ENCODE measurements at regions not wholly inside any gene's neighbourhood (a gene's known extent, or its start where the extent isn't known, plus 50 kb on each side); places are given as distances from the start of the nearest gene placed in this dataset.

DNA sequence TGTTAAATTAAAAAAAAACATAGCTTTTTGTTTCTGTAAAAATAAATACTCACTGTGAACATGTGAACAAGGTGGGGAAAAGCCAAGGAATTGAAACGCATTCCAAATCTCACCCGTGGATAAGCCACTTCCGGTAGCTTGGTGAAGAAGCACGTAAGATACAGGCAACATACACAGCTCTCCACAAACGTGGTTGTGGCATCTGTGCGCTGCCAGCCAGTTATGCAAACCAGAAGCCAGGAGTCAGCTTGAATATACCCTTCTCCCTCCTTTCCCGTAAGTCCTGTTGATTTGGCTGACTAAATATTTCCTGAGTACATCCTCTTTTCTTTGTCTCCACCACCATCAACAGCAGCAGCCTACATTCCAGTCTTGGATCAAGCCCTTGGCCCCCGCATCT, 486.2 kb downstream of the VRK1 start:
- WGBS, 2 experiments (ENCODE audit: low coverage in 1 of 2, low lambda C conversion rate in 2 of 2, missing lambda C conversion rate in 2 of 2), result 53 to 58% methylated on average over 8 of the region's 8 CpGs
- no peaks in the 10 kb centered on the region for H3K27me3 ChIP-seq (replicated peaks; ENCODE audit: insufficient read depth)
- no peak overlapping the region for H3K4me3 ChIP-seq
- no peaks in the 10 kb centered on the region for H3K4me1 ChIP-seq (ENCODE audit: insufficient read depth)
- no peak overlapping the region for H3K9ac ChIP-seq
- H3K9me3 ChIP-seq (ENCODE audit: low read depth), result no peaks in the 10 kb centered on the region
- TF ChIP-seq EZH2phosphoT487 (IDR thresholded peaks at IDR 0.05; ENCODE audit: insufficient read depth, low read depth) (no peak), EZH2 (IDR thresholded peaks at IDR 0.05; ENCODE audit: insufficient read depth, poor library complexity, severe bottlenecking) (no peak)
- no peak overlapping the region for H2AFZ ChIP-seq
- H3F3A ChIP-seq (ENCODE audit: insufficient read depth), result no peaks in the 10 kb centered on the region
- in situ Hi-C loops (cut with MboI), result no loop called here
- no peaks in the 10 kb centered on the region for H4K20me1 ChIP-seq (ENCODE audit: insufficient read depth)
- no peaks in the 10 kb centered on the region for H3K79me2 ChIP-seq (ENCODE audit: insufficient read depth)
- no peaks in the 10 kb centered on the region for H3K9me2 ChIP-seq (ENCODE audit: insufficient read depth)
- H3K4me2 ChIP-seq (ENCODE audit: unreplicated experiment), result no peak overlapping the region
- no peaks in the 10 kb centered on the region for H3K36me3 ChIP-seq (ENCODE audit: low read depth)
- no peak overlapping the region for H3K27ac ChIP-seq
- DNase-seq, result no peak

DNA sequence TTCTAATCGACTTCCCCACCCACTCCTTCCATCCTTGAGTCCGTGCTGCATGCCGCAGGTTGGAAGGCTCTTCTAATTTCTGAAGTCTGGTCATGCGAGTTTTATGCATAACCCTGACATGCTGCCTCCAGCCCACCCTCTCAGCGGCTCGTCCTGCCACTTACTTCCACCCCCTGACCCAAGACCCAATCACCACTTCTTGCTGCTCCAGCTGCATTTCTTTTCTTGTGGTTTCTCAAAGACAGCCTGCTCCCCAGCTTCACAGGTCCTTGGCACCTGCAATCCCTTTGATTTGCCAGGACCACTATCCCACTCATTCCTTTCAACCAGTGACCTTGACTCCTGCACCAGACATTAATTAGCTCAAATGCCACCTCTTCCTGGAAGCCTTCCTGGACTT, 486.7 kb downstream of the VRK1 start:
- H3K4me3 ChIP-seq, result no peak overlapping the region
- no peaks in the 10 kb centered on the region for H3K79me2 ChIP-seq (ENCODE audit: insufficient read depth)
- no peaks in the 10 kb centered on the region for H3K9me3 ChIP-seq (ENCODE audit: low read depth)
- H3K27me3 ChIP-seq (replicated peaks; ENCODE audit: insufficient read depth), result no peaks in the 10 kb centered on the region
- H3K27ac ChIP-seq, result no peak overlapping the region
- in situ Hi-C loops (cut with MboI), result no loop called here
- DNase-seq, result no peak
- H3K9me2 ChIP-seq (ENCODE audit: insufficient read depth), result no peaks in the 10 kb centered on the region
- H3K36me3 ChIP-seq (ENCODE audit: low read depth), result no peaks in the 10 kb centered on the region
- no peaks in the 10 kb centered on the region for H3F3A ChIP-seq (ENCODE audit: insufficient read depth)
- no peak overlapping the region for H3K4me2 ChIP-seq (ENCODE audit: unreplicated experiment)
- H3K9ac ChIP-seq, result no peak overlapping the region
- no peak overlapping the region for H2AFZ ChIP-seq
- 54 to 70% methylated on average over 6 of the region's 6 CpGs for WGBS, 2 experiments (ENCODE audit: low coverage in 1 of 2, low lambda C conversion rate in 2 of 2, missing lambda C conversion rate in 2 of 2)
- no peaks in the 10 kb centered on the region for H3K4me1 ChIP-seq (ENCODE audit: insufficient read depth)
- TF ChIP-seq EZH2 (IDR thresholded peaks at IDR 0.05; ENCODE audit: insufficient read depth, poor library complexity, severe bottlenecking) (no peak), EZH2phosphoT487 (IDR thresholded peaks at IDR 0.05; ENCODE audit: insufficient read depth, low read depth) (no peak)
- no peaks in the 10 kb centered on the region for H4K20me1 ChIP-seq (ENCODE audit: insufficient read depth)

DNA sequence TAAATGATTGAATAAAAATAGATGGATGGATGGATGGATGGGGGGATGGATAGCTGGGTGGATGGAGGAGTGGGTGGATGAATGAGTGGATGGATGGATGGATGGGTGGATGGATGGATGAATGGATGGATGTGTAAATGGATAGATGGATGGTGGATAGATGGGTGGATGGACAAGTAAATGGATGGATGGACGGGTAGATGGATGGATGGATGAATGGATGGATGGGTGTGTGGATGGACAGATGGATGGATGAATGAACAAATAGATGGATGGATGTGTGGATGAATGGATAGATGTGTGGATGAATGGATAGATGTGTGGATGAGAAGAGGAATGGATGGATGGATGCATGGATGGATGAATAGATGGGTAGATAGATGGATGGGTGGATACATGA, 490.8 kb downstream of the VRK1 start:
- Histone ChIP-seq H3K4me2 (ENCODE audit: unreplicated experiment) (no peak overlapping the region), H3K4me3 (no peak overlapping the region), H3K79me2 (ENCODE audit: insufficient read depth) (no peaks in the 10 kb centered on the region), H3F3A (ENCODE audit: insufficient read depth) (no peaks in the 10 kb centered on the region), H3K9me2 (ENCODE audit: insufficient read depth) (no peaks in the 10 kb centered on the region), H3K4me1 (ENCODE audit: insufficient read depth) (no peaks in the 10 kb centered on the region), H3K9me3 (ENCODE audit: low read depth) (no peaks in the 10 kb centered on the region), H3K27me3 (replicated peaks; ENCODE audit: insufficient read depth) (no peaks in the 10 kb centered on the region), H3K27ac (no peak overlapping the region), H3K9ac (no peak overlapping the region), H2AFZ (no peak overlapping the region), H3K36me3 (ENCODE audit: low read depth) (no peaks in the 10 kb centered on the region), H4K20me1 (ENCODE audit: insufficient read depth) (no peaks in the 10 kb centered on the region)
- TF ChIP-seq EZH2 (IDR thresholded peaks at IDR 0.05; ENCODE audit: insufficient read depth, poor library complexity, severe bottlenecking) (no peak), EZH2phosphoT487 (IDR thresholded peaks at IDR 0.05; ENCODE audit: insufficient read depth, low read depth) (no peak)
- in situ Hi-C loops (cut with MboI), result no loop called here
- no peak for DNase-seq
- 8 to 33% methylated on average over 1 of the region's 1 CpG for WGBS, 2 experiments (ENCODE audit: low coverage in 1 of 2, low lambda C conversion rate in 2 of 2, missing lambda C conversion rate in 2 of 2)

DNA sequence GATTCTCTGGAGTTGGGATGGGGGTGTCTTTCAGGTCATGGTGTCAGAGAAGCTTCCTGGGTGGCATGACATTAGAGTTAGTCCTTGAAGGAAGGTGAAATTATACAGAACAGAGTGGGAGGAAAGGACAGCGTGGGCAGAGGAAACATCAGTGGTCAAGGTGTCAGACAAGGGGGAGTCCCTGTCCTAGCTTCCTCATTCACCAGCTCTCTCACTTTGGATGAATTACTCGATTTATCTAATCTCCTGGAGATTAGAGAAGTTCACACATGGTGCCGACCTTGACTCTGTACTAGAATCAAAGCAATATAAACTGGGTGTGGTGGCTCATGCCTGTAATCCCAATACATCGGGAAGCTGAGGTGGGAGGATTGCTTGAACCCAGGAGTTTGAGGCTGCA, 492.9 kb downstream of the VRK1 start:
- no peaks in the 10 kb centered on the region for H3K9me3 ChIP-seq (ENCODE audit: low read depth)
- WGBS, 2 experiments (ENCODE audit: low coverage in 1 of 2, low lambda C conversion rate in 2 of 2, missing lambda C conversion rate in 2 of 2), result 28 to 31% methylated on average over 4 of the region's 4 CpGs
- H4K20me1 ChIP-seq (ENCODE audit: insufficient read depth), result no peaks in the 10 kb centered on the region
- TF ChIP-seq EZH2phosphoT487 (IDR thresholded peaks at IDR 0.05; ENCODE audit: insufficient read depth, low read depth) (no peak), EZH2 (IDR thresholded peaks at IDR 0.05; ENCODE audit: insufficient read depth, poor library complexity, severe bottlenecking) (no peak)
- H3K79me2 ChIP-seq (ENCODE audit: insufficient read depth), result no peaks in the 10 kb centered on the region
- H3K4me1 ChIP-seq (ENCODE audit: insufficient read depth), result no peaks in the 10 kb centered on the region
- H3K9ac ChIP-seq, result no peak overlapping the region
- H2AFZ ChIP-seq, result no peak overlapping the region
- H3K27me3 ChIP-seq (replicated peaks; ENCODE audit: insufficient read depth), result no peaks in the 10 kb centered on the region
- in situ Hi-C loops (cut with MboI), result no loop called here
- no peaks in the 10 kb centered on the region for H3F3A ChIP-seq (ENCODE audit: insufficient read depth)
- no peak overlapping the region for H3K27ac ChIP-seq
- DNase-seq, result no peak
- H3K9me2 ChIP-seq (ENCODE audit: insufficient read depth), result no peaks in the 10 kb centered on the region
- H3K4me2 ChIP-seq (ENCODE audit: unreplicated experiment), result no peak overlapping the region
- no peaks in the 10 kb centered on the region for H3K36me3 ChIP-seq (ENCODE audit: low read depth)
- H3K4me3 ChIP-seq, result no peak overlapping the region

DNA sequence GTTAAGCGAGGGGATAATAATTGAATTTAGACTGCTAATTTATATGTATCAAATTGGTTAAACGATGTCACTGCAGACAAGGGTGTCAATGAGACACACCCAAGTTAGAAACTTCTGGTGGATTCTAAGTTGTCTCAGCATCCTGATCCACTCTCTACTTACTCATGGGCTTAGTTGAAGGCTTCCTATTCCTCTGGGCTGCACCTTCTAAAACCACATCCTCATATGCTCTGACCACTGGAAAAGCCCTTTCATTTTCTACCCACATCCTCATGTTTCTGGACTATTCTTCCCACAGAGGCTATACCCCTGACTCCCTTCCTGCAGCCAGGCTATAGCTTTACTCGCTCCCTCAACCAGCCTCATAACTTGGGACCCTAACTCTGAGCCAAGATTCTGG, 493.8 kb downstream of the VRK1 start:
- DNase-seq, result no peak
- H3K36me3 ChIP-seq (ENCODE audit: low read depth), result no peaks in the 10 kb centered on the region
- H3K79me2 ChIP-seq (ENCODE audit: insufficient read depth), result no peaks in the 10 kb centered on the region
- H3K4me1 ChIP-seq (ENCODE audit: insufficient read depth), result no peaks in the 10 kb centered on the region
- no peak overlapping the region for H3K4me2 ChIP-seq (ENCODE audit: unreplicated experiment)
- no peak overlapping the region for H3K4me3 ChIP-seq
- in situ Hi-C loops (cut with MboI), result no loop called here
- no peaks in the 10 kb centered on the region for H4K20me1 ChIP-seq (ENCODE audit: insufficient read depth)
- H3K27ac ChIP-seq, result no peak overlapping the region
- H3K9me3 ChIP-seq (ENCODE audit: low read depth), result no peaks in the 10 kb centered on the region
- H3K27me3 ChIP-seq (replicated peaks; ENCODE audit: insufficient read depth), result no peaks in the 10 kb centered on the region
- no peaks in the 10 kb centered on the region for H3K9me2 ChIP-seq (ENCODE audit: insufficient read depth)
- TF ChIP-seq EZH2 (IDR thresholded peaks at IDR 0.05; ENCODE audit: insufficient read depth, poor library complexity, severe bottlenecking) (no peak), EZH2phosphoT487 (IDR thresholded peaks at IDR 0.05; ENCODE audit: insufficient read depth, low read depth) (no peak)
- H3K9ac ChIP-seq, result no peak overlapping the region
- no peak overlapping the region for H2AFZ ChIP-seq
- H3F3A ChIP-seq (ENCODE audit: insufficient read depth), result no peaks in the 10 kb centered on the region
- 25 to 36% methylated on average over 3 of the region's 3 CpGs for WGBS, 2 experiments (ENCODE audit: low coverage in 1 of 2, low lambda C conversion rate in 2 of 2, missing lambda C conversion rate in 2 of 2)

Measured in GM23248 (cell line).